ENCODE measurements at regions not wholly inside any gene's neighbourhood (a gene's known extent, or its start where the extent isn't known, plus 50 kb on each side); places are given as distances from the start of the nearest gene placed in this dataset.

GRCh38 chr12:77433799-77434198, 368.4 kb upstream of the E2F7 start:
- no peaks in the 10 kb centered on the region for H3K27me3 ChIP-seq
- no peak for DNase-seq (ENCODE audit: low read depth in 1 of 2, low spot score in 1 of 2)
- H3K4me3 ChIP-seq: no peak overlapping the region
- H3K27ac ChIP-seq: no peak overlapping the region
- no peaks in the 10 kb centered on the region for H3K36me3 ChIP-seq
- peaks cover 4% of the 10 kb centered on the region for H3K4me1 ChIP-seq (ENCODE audit: low read depth)
- TF ChIP-seq CTCF (IDR thresholded peaks at IDR 0.05; ENCODE audit: low read depth, low read length): no peak
- no peaks in the 10 kb centered on the region for H3K9me3 ChIP-seq (ENCODE audit: low read depth)

- no peak for TF ChIP-seq CTCF (IDR thresholded peaks at IDR 0.05; ENCODE audit: low read depth, low read length)
- H3K27me3 ChIP-seq: no peaks in the 10 kb centered on the region
- no peak for DNase-seq (ENCODE audit: low read depth in 1 of 2, low spot score in 1 of 2)
- no peaks in the 10 kb centered on the region for H3K36me3 ChIP-seq
- H3K4me3 ChIP-seq: no peak overlapping the region
- H3K27ac ChIP-seq: no peak overlapping the region
- H3K4me1 ChIP-seq (ENCODE audit: low read depth): peaks cover 4% of the 10 kb centered on the region
- H3K9me3 ChIP-seq (ENCODE audit: low read depth): no peaks in the 10 kb centered on the region
Measured at GRCh38 chr12:77429426-77429825, 364.1 kb upstream of the E2F7 start.

- no peaks in the 10 kb centered on the region for H3K27me3 ChIP-seq
- H3K27ac ChIP-seq: no peak overlapping the region
- H3K4me1 ChIP-seq (ENCODE audit: low read depth): no peaks in the 10 kb centered on the region
- DNase-seq (ENCODE audit: low read depth in 1 of 2, low spot score in 1 of 2): no peak
- no peak for TF ChIP-seq CTCF (IDR thresholded peaks at IDR 0.05; ENCODE audit: low read depth, low read length)
- H3K36me3 ChIP-seq: no peaks in the 10 kb centered on the region
- H3K9me3 ChIP-seq (ENCODE audit: low read depth): no peaks in the 10 kb centered on the region
- no peak overlapping the region for H3K4me3 ChIP-seq
Measured at GRCh38 chr12:77421152-77421551, 355.8 kb upstream of the E2F7 start.

- H3K9me3 ChIP-seq (ENCODE audit: low read depth): no peaks in the 10 kb centered on the region
- TF ChIP-seq CTCF (IDR thresholded peaks at IDR 0.05; ENCODE audit: low read depth, low read length): no peak
- H3K4me1 ChIP-seq (ENCODE audit: low read depth): no peaks in the 10 kb centered on the region
- no peak overlapping the region for H3K4me3 ChIP-seq
- DNase-seq (ENCODE audit: low read depth in 1 of 2, low spot score in 1 of 2): no peak
- no peaks in the 10 kb centered on the region for H3K36me3 ChIP-seq
- no peaks in the 10 kb centered on the region for H3K27me3 ChIP-seq
- H3K27ac ChIP-seq: no peak overlapping the region
Measured at GRCh38 chr12:77409551-77409950, 344.2 kb upstream of the E2F7 start.

GRCh38 chr12:77407931-77408330, 342.6 kb upstream of the E2F7 start:
- Histone ChIP-seq H3K27me3 (no peaks in the 10 kb centered on the region), H3K27ac (no peak overlapping the region), H3K4me3 (no peak overlapping the region), H3K9me3 (ENCODE audit: low read depth) (no peaks in the 10 kb centered on the region), H3K4me1 (ENCODE audit: low read depth) (no peaks in the 10 kb centered on the region), H3K36me3 (no peaks in the 10 kb centered on the region)
- TF ChIP-seq CTCF (IDR thresholded peaks at IDR 0.05; ENCODE audit: low read depth, low read length): no peak
- DNase-seq (ENCODE audit: low read depth in 1 of 2, low spot score in 1 of 2): no peak

Measured in cardiac muscle cell (in vitro differentiated cells and primary cell).